ENCODE measurements at regions not wholly inside any gene's neighbourhood (a gene's known extent, or its start where the extent isn't known, plus 50 kb on each side); places are given as distances from the start of the nearest gene placed in this dataset.

- TF ChIP-seq CTCF (IDR thresholded peaks at IDR 0.05; ENCODE audit: unreplicated experiment in 3 of 3) = no peak
- no peaks in the 10 kb centered on the region for H3K4me1 Mint-ChIP-seq
- no peaks in the 10 kb centered on the region for H3K36me3 Mint-ChIP-seq (ENCODE audit: low read depth)
- no peak overlapping the region for H3K27ac Mint-ChIP-seq
- no peaks in the 10 kb centered on the region for H3K27me3 Mint-ChIP-seq (ENCODE audit: low read depth)
- no peaks in the 10 kb centered on the region for H3K9me3 Mint-ChIP-seq
- no peak overlapping the region for H3K4me3 Mint-ChIP-seq
Observed at GRCh38 chr4:111924696-111925095, 220.6 kb upstream of the FAM241A start.

GRCh38 chr4:111930659-111931058 lies 214.6 kb upstream of the FAM241A start:
- Mint-ChIP-seq H3K27me3 (ENCODE audit: low read depth) (no peaks in the 10 kb centered on the region), H3K27ac (no peak overlapping the region), H3K4me1 (no peaks in the 10 kb centered on the region), H3K9me3 (no peaks in the 10 kb centered on the region), H3K36me3 (ENCODE audit: low read depth) (no peaks in the 10 kb centered on the region), H3K4me3 (no peak overlapping the region)
- TF ChIP-seq CTCF (IDR thresholded peaks at IDR 0.05; ENCODE audit: unreplicated experiment in 3 of 3) = no peak

GRCh38 chr4:111933703-111934102 lies 211.6 kb upstream of the FAM241A start:
- Mint-ChIP-seq H3K4me3 (no peak overlapping the region), H3K27ac (no peak overlapping the region), H3K27me3 (ENCODE audit: low read depth) (no peaks in the 10 kb centered on the region), H3K4me1 (no peaks in the 10 kb centered on the region), H3K9me3 (no peaks in the 10 kb centered on the region), H3K36me3 (ENCODE audit: low read depth) (no peaks in the 10 kb centered on the region)
- no peak for TF ChIP-seq CTCF (IDR thresholded peaks at IDR 0.05; ENCODE audit: unreplicated experiment in 3 of 3)

GRCh38 chr4:111934314-111934713 lies 210.9 kb upstream of the FAM241A start:
- no peaks in the 10 kb centered on the region for H3K27me3 Mint-ChIP-seq (ENCODE audit: low read depth)
- no peak for TF ChIP-seq CTCF (IDR thresholded peaks at IDR 0.05; ENCODE audit: unreplicated experiment in 3 of 3)
- no peak overlapping the region for H3K4me3 Mint-ChIP-seq
- H3K36me3 Mint-ChIP-seq (ENCODE audit: low read depth) = no peaks in the 10 kb centered on the region
- H3K27ac Mint-ChIP-seq = no peak overlapping the region
- H3K9me3 Mint-ChIP-seq = no peaks in the 10 kb centered on the region
- no peaks in the 10 kb centered on the region for H3K4me1 Mint-ChIP-seq

- H3K4me1 Mint-ChIP-seq = no peaks in the 10 kb centered on the region
- no peaks in the 10 kb centered on the region for H3K36me3 Mint-ChIP-seq (ENCODE audit: low read depth)
- no peaks in the 10 kb centered on the region for H3K27me3 Mint-ChIP-seq (ENCODE audit: low read depth)
- peak; percentile 52 to 68 (median 60) for TF ChIP-seq CTCF (IDR thresholded peaks at IDR 0.05; ENCODE audit: unreplicated experiment in 3 of 3)
- H3K27ac Mint-ChIP-seq = no peak overlapping the region
- H3K9me3 Mint-ChIP-seq = no peaks in the 10 kb centered on the region
- no peak overlapping the region for H3K4me3 Mint-ChIP-seq
Observed at GRCh38 chr4:111937368-111937767, 207.9 kb upstream of the FAM241A start.

GRCh38 chr4:111941957-111942356 lies 203.3 kb upstream of the FAM241A start:
- H3K36me3 Mint-ChIP-seq (ENCODE audit: low read depth) = no peaks in the 10 kb centered on the region
- H3K27ac Mint-ChIP-seq = no peak overlapping the region
- peaks cover 3% of the 10 kb centered on the region for H3K27me3 Mint-ChIP-seq (ENCODE audit: low read depth)
- peaks cover 8% of the 10 kb centered on the region for H3K4me1 Mint-ChIP-seq
- no peak for TF ChIP-seq CTCF (IDR thresholded peaks at IDR 0.05; ENCODE audit: unreplicated experiment in 3 of 3)
- no peaks in the 10 kb centered on the region for H3K9me3 Mint-ChIP-seq
- no peak overlapping the region for H3K4me3 Mint-ChIP-seq
